Hepatocyte (in vitro differentiated cells): ENCODE measurements at regions not wholly inside any gene's neighbourhood (a gene's known extent, or its start where the extent isn't known, plus 50 kb on each side); places are given as distances from the start of the nearest gene placed in this dataset.

ENCODE experiments used
- DNase-seq: peaks from one replicate; pipeline ENCODE4 v3.0.0-alpha.2; 2016; ENCODE audit warnings: low spot score
- H2AFZ ChIP-seq: fragments of 200-600 bp; sonication (generic); 2 replicates; pipeline ENCODE4 v1.6.0; 2016; ENCODE audit warnings: antibody characterized with exemption, mild to moderate bottlenecking
- H3K27ac ChIP-seq: fragments of 200-600 bp; sonication (generic); 2 replicates; pipeline ENCODE4 v1.5.1; 2016; ENCODE audit warnings: mild to moderate bottlenecking
- H3K27me3 ChIP-seq: fragments of 200-600 bp; sonication (generic); 2 replicates; pipeline ENCODE4 v1.6.1; 2016
- H3K36me3 ChIP-seq: fragments of 200-600 bp; sonication (generic); replicated peaks from 2 replicates; pipeline ENCODE4 v1.5.1; 2016; ENCODE audit warnings: low read depth; ENCODE audit not compliant: insufficient read depth
- H3K4me1 ChIP-seq: fragments of 200-600 bp; sonication (generic); 2 replicates; pipeline ENCODE4 v1.5.1; 2016; ENCODE audit warnings: mild to moderate bottlenecking, moderate library complexity; ENCODE audit not compliant: insufficient read depth
- H3K4me2 ChIP-seq: fragments of 200-600 bp; sonication (generic); 2 replicates; pipeline ENCODE4 v1.6.0; 2016
- H3K4me3 ChIP-seq: fragments of 200-600 bp; sonication (generic); 2 replicates; pipeline ENCODE4 v1.5.1; 2016; ENCODE audit warnings: mild to moderate bottlenecking
- H3K79me2 ChIP-seq: fragments of 200-600 bp; sonication (generic); 2 replicates; pipeline ENCODE4 v1.6.0; 2017; ENCODE audit warnings: mild to moderate bottlenecking
- H3K9me2 ChIP-seq: fragments of 200-600 bp; sonication (generic); replicated peaks from 2 replicates; pipeline ENCODE4 v1.6.0; 2017; ENCODE audit warnings: mild to moderate bottlenecking; ENCODE audit not compliant: insufficient read depth
- H3K9me3 ChIP-seq: fragments of 200-600 bp; sonication (generic); 2 replicates; pipeline ENCODE4 v1.5.1; 2016; ENCODE audit warnings: low read depth, mild to moderate bottlenecking
- H4K20me1 ChIP-seq: fragments of 200-600 bp; sonication (generic); 2 replicates; pipeline ENCODE4 v1.6.0; 2016; ENCODE audit warnings: mild to moderate bottlenecking; ENCODE audit not compliant: insufficient read depth, poor library complexity, severe bottlenecking
- EZH2 ChIP-seq: fragments of 200-600 bp; sonication (generic); IDR thresholded peaks from 2 replicates; pipeline ENCODE4 v1.6.1; 2016; ENCODE audit warnings: antibody characterized with exemption, mild to moderate bottlenecking, borderline replicate concordance
- EZH2phosphoT487 ChIP-seq: fragments of 200-600 bp; sonication (generic); IDR thresholded peaks from one replicate; pipeline ENCODE4 v1.6.1; 2018; ENCODE audit warnings: antibody characterized with exemption, mild to moderate bottlenecking, low read depth, moderate library complexity; ENCODE audit not compliant: unreplicated experiment, severe bottlenecking
- WGBS: methylation state at CpG from one replicate; pipeline ENCODE4 v1.1.6; 2016; ENCODE audit warnings: low lambda C conversion rate; ENCODE audit errors: missing lambda C conversion rate; 5-methylcytosine and 5-hydroxymethylcytosine counted together
- TF ChIP-seq, protein P1 (sequence below): fragments of 200-600 bp; sonication (generic); IDR thresholded peaks from 2 replicates; pipeline ENCODE4 v1.5.1; 2016; ENCODE audit warnings: antibody characterized with exemption, mild to moderate bottlenecking; ENCODE audit not compliant: poor library complexity

- DNase-seq, result no peak
- no peak overlapping the region for H3K4me2 ChIP-seq
- no peaks in the 10 kb centered on the region for H4K20me1 ChIP-seq
- no peaks in the 10 kb centered on the region for H3K36me3 ChIP-seq
- no peaks in the 10 kb centered on the region for H3K27me3 ChIP-seq
- no peaks in the 10 kb centered on the region for H3K79me2 ChIP-seq
- no peak overlapping the region for H2AFZ ChIP-seq
- H3K4me1 ChIP-seq, result no peaks in the 10 kb centered on the region
- no peak overlapping the region for H3K27ac ChIP-seq
- H3K9me3 ChIP-seq, result no peaks in the 10 kb centered on the region
- H3K9me2 ChIP-seq, result no peaks in the 10 kb centered on the region
- H3K4me3 ChIP-seq, result no peak overlapping the region
- TF ChIP-seq EZH2 (no peak), EZH2phosphoT487 (no peak)
- TF ChIP-seq, protein P1, sequence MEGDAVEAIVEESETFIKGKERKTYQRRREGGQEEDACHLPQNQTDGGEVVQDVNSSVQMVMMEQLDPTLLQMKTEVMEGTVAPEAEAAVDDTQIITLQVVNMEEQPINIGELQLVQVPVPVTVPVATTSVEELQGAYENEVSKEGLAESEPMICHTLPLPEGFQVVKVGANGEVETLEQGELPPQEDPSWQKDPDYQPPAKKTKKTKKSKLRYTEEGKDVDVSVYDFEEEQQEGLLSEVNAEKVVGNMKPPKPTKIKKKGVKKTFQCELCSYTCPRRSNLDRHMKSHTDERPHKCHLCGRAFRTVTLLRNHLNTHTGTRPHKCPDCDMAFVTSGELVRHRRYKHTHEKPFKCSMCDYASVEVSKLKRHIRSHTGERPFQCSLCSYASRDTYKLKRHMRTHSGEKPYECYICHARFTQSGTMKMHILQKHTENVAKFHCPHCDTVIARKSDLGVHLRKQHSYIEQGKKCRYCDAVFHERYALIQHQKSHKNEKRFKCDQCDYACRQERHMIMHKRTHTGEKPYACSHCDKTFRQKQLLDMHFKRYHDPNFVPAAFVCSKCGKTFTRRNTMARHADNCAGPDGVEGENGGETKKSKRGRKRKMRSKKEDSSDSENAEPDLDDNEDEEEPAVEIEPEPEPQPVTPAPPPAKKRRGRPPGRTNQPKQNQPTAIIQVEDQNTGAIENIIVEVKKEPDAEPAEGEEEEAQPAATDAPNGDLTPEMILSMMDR, result no peak
- 74% methylated on average over 2 of the region's 2 CpGs for WGBS
These were observed 105.9 kb upstream of the RMDN2 start for GRCh38 chr2:37819186-37819585.

GRCh38 chr2:37820471-37820986 lies 104.6 kb upstream of the RMDN2 start:
- DNase-seq, result no peak
- 88% methylated on average over 2 of the region's 2 CpGs for WGBS

DNA sequence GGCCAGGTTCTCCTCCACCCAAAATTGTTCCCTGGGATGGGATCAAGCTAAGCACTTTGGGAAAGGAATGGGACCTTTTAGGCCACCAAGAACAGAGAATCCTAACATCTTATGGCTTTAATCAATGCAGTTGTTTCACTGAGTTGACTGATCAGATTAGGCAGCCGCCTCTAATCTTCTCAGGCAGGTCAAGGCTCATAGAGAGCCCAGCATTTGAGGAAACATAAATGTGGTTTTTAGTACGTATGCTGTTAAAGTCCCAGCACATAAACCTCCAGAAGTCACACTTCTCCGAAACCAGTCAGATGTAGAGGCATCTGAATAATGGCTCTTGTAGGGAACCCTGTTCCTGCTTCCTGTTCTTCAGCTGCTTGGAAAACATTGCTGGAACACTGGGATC lies 99.5 kb upstream of the RMDN2 start:
- Histone ChIP-seq H4K20me1 (no peaks in the 10 kb centered on the region), H3K4me3 (no peak overlapping the region), H3K36me3 (no peaks in the 10 kb centered on the region), H3K27me3 (no peaks in the 10 kb centered on the region), H3K27ac (no peak overlapping the region), H3K9me3 (no peaks in the 10 kb centered on the region), H3K9me2 (no peaks in the 10 kb centered on the region), H3K4me2 (no peak overlapping the region), H3K79me2 (no peaks in the 10 kb centered on the region), H3K4me1 (peaks cover 14% of the 10 kb centered on the region), H2AFZ (no peak overlapping the region)
- DNase-seq, result no peak
- WGBS, result 84% methylated on average over 3 of the region's 3 CpGs
- TF ChIP-seq EZH2 (no peak), EZH2phosphoT487 (no peak)
- TF ChIP-seq, protein P1, result no peak

More at GRCh38 chr2:37820471-37820986, 104.6 kb upstream of the RMDN2 start:
- H3K79me2 ChIP-seq, result no peaks in the 10 kb centered on the region
- H3K36me3 ChIP-seq, result no peaks in the 10 kb centered on the region
- no peaks in the 10 kb centered on the region for H3K9me3 ChIP-seq
- TF ChIP-seq EZH2phosphoT487 (no peak), EZH2 (no peak)
- TF ChIP-seq, protein P1, result no peak
- H3K9me2 ChIP-seq, result no peaks in the 10 kb centered on the region
- no peak overlapping the region for H3K4me3 ChIP-seq
- H3K27me3 ChIP-seq, result no peaks in the 10 kb centered on the region
- no peak overlapping the region for H3K27ac ChIP-seq
- no peak overlapping the region for H2AFZ ChIP-seq
- H4K20me1 ChIP-seq, result no peaks in the 10 kb centered on the region
- no peaks in the 10 kb centered on the region for H3K4me1 ChIP-seq
- H3K4me2 ChIP-seq, result no peak overlapping the region

DNA sequence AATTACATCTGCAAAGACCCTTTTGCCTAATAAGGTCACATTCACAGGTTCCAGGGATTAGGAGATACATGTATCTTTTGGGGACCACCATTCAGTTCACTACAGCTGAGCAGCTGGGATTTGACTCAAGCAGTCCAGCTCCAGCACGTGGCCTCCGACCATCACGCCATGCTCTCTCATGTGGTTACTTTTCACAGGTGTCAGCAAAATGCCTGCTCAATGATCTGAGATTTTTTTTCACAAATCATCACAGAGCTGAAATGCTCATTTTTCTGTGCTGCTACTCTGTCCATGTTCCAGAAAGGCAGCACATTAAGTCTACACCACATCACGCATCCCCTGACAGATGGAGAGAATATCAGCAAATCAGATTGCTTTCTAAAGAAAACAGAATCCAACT lies 98.5 kb upstream of the RMDN2 start:
- no peak for DNase-seq
- 100% methylated on average over 4 of the region's 4 CpGs for WGBS
- no peaks in the 10 kb centered on the region for H4K20me1 ChIP-seq

More for the DNA sequence above, 98.5 kb upstream of the RMDN2 start:
- no peak overlapping the region for H3K4me3 ChIP-seq
- peaks cover 14% of the 10 kb centered on the region for H3K4me1 ChIP-seq
- TF ChIP-seq EZH2 (no peak), EZH2phosphoT487 (no peak)
- TF ChIP-seq, protein P1, result no peak
- no peaks in the 10 kb centered on the region for H3K9me2 ChIP-seq
- no peaks in the 10 kb centered on the region for H3K36me3 ChIP-seq
- no peaks in the 10 kb centered on the region for H3K9me3 ChIP-seq
- H3K27ac ChIP-seq, result no peak overlapping the region
- no peaks in the 10 kb centered on the region for H3K27me3 ChIP-seq
- H3K79me2 ChIP-seq, result no peaks in the 10 kb centered on the region
- no peak overlapping the region for H3K4me2 ChIP-seq
- H2AFZ ChIP-seq, result no peak overlapping the region
